ENCODE measurements at regions not wholly inside any gene's neighbourhood (a gene's known extent, or its start where the extent isn't known, plus 50 kb on each side); places are given as distances from the start of the nearest gene placed in this dataset.

DNA sequence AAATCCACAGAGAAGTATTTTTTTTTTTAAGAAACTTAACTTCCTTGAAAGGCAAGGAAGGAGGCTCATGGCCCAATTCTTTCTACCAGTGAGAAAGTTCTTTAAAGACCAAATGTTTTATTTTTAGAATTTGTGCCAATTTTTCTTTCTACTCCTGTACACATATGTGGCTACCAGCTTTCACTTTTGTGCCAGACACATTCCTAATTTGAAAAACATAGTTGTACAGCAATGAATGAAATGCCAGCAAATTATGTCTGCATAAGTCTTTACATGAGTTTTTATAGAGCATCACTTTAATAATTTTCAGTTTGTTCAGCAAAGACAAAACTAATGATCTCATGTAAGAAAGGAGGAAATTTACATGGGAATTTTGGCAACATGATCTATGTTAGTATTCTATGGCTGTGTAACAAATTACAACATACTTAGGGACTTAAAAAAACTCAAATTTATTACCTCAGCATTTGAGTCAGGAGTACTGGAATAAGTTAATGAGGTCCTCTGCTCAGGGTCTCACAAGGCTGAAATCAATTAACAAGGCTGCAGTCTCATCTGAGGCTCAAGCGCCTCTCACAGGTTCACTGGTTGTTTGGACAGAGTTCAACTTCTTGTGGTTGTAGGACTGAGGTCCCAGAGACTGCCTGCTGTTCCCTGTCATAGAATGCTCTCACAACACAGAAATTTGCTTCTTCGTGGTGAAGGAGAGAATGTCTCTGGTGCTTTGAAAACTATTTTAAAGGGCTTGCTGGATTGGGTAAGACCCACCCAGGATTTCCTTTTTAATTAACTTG, 678.2 kb upstream of the FAM241A start:
- TF ChIP-seq, protein P1, sequence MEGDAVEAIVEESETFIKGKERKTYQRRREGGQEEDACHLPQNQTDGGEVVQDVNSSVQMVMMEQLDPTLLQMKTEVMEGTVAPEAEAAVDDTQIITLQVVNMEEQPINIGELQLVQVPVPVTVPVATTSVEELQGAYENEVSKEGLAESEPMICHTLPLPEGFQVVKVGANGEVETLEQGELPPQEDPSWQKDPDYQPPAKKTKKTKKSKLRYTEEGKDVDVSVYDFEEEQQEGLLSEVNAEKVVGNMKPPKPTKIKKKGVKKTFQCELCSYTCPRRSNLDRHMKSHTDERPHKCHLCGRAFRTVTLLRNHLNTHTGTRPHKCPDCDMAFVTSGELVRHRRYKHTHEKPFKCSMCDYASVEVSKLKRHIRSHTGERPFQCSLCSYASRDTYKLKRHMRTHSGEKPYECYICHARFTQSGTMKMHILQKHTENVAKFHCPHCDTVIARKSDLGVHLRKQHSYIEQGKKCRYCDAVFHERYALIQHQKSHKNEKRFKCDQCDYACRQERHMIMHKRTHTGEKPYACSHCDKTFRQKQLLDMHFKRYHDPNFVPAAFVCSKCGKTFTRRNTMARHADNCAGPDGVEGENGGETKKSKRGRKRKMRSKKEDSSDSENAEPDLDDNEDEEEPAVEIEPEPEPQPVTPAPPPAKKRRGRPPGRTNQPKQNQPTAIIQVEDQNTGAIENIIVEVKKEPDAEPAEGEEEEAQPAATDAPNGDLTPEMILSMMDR (IDR thresholded peaks at IDR 0.05; ENCODE audit: insufficient read depth, low read length, poor library complexity, severe bottlenecking), result no peak
- no peak for TF ChIP-seq EZH2phosphoT487 (conservative IDR thresholded peaks at IDR 0.05; ENCODE audit: low read length)
